NCI-H1694 treated with DMSO at 0.1 percent for 48 hours (cell line): ENCODE measurements at regions not wholly inside any gene's neighbourhood (a gene's known extent, or its start where the extent isn't known, plus 50 kb on each side); places are given as distances from the start of the nearest gene placed in this dataset.
"Not testable (repeated sequence)": the region's sequence is repeated elsewhere in the genome, so short reads cannot be mapped to it uniquely, and the experiment has no call there.

Experiments used
- DNase-seq: peaks from one replicate; lab custom pipeline; 2025; lab: John Stamatoyannopoulos, UW

- no peak for DNase-seq
Observed at GRCh38 chr3:106348139-106348690, 479.4 kb upstream of the CBLB start.

DNA sequence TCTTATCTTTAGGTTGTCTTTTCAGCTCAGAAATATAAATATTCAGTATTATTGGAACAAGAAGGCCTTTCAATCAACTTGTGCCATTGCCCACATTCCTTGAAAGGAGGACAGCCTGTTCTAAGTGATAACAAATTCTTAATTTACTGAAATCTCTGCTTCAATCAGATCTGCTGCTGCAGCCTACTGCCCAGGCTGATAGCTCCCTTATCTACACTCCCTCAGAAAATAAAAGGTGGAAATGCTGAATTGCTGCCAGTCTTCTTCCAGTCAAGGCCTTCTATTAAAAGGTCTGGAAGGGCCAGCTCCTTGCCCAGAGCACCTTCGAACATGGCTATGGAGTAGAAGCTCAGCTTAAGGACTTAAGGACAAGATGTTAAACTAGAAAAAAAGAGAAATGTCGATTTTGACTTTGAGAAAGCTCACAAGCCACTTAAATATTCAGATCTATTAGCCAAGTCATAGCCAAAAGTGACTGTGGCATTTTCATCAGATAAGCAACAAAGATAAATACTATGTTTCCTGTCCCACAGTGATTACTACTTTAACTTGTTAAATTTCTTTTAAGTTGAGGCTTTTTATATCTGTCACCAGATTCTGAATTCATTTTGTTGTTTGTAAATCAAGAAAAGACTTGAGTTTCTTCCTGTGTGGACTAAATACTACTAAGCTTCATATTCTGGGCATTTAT is 480.5 kb upstream of the CBLB start:
- DNase-seq = no peak

DNA sequence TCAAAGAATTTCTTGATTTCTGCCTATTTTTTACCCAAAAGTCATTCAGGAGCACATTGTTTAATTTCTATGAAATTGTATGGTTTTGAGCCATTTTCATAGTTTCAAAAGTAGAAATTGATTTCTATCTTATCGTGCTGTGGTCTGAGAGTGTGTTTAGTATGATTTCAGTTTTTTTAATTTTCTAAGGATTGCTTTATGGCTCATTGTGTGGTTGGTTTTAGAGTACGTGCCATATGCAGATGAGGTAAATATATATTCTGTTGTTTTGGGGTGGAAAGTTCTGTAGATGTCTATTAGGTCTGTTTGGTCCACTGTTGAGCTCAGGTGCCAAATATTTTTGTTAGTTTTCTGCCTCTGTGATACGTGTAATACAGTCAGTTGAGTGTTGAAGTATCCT is 487.1 kb upstream of the CBLB start:
- no peak for DNase-seq

DNA sequence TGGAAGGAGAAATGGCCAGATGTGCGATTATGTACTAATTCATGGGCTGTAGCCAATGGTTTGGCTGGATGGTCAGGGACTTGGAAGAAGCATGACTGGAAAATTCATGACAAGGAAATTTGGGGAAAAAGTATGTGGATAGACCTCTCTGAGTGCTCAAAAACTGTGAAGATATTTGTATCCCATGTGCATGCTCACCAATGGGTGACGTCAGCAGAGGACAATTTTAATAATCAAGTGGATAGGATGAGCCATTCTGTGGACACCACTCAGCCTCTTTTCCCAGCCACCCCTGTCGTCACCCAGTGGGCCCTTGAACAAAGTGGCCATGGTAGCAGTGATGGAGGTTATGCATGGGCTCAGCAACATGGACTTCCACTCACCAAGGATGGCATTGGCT is 490.9 kb upstream of the CBLB start:
- no peak for DNase-seq

DNA sequence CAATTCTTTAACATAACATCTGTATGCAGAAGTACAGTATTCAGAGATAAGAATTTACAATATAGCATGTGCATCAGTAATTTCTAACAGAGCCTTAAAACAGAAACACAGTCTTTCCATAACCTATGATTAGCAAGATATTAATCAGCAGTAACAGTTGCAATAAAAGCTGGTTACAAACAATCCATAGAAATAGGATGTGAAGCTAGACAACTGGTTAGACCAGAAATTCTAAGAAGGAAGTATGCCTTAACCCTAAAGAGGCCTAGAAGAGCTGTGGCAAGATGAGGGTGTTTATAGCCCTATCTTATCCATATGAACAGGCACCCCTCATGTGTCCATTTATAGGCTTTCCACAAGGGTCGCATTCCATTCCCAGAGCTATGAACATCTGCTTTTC is 492.1 kb upstream of the CBLB start:
- not testable (repeated sequence) for DNase-seq

GRCh38 chr3:106364477-106364876 is 495.7 kb upstream of the CBLB start:
- DNase-seq = no peak

DNA sequence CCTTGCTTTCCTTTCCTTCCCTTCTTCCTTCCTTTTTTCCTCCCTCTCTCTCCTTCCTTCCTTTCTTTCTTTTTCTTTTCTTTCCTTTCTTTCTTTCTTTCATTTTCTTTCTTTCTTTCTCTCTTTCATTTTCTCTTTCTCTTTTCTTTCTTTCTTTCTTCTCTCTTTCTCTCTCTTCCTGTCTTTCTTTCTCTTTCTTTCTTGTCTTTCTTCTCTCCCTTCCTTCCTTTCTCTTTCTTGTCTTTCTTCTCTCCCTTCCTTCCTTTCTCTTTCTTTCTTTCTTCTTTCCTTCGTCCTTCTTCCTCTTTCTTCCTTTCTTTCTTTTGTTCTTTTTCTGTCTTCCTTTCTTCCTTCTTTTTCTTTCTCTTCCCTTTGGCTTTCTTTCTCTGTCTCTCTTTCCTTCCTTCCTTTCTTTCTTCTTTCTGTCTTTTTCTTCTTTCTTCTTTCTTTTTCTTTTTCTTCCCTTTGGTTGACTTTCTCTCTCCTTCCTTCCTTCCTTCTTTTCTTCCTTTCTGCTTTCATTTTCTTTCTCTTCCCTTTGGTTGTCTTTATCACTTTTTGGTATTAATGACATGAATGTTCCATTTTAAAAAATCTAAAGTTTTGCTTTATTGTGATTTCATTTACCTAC is 496.4 kb upstream of the CBLB start:
- DNase-seq = no peak

DNA sequence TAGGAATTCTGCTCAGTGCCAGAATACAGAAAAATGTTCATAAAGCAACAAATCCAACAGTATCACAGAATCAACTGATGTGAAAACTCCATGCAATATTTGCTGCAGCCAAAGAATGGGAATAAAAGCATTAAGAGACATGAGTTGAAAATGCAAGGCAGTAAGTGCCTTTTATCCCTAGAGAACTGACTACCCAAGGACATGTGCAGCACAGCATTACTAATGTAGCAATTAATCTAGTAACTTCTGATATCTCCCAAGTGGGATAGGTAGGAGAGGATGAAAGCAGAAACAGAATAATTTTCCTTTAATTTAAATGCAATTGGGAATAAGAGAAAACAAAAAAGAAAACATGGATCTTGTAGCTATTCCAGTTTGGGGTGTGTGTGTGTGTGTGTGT is 497.5 kb upstream of the CBLB start:
- no peak for DNase-seq

- DNase-seq = no peak
Observed at GRCh38 chr3:106367496-106367895, 498.7 kb upstream of the CBLB start.

DNA sequence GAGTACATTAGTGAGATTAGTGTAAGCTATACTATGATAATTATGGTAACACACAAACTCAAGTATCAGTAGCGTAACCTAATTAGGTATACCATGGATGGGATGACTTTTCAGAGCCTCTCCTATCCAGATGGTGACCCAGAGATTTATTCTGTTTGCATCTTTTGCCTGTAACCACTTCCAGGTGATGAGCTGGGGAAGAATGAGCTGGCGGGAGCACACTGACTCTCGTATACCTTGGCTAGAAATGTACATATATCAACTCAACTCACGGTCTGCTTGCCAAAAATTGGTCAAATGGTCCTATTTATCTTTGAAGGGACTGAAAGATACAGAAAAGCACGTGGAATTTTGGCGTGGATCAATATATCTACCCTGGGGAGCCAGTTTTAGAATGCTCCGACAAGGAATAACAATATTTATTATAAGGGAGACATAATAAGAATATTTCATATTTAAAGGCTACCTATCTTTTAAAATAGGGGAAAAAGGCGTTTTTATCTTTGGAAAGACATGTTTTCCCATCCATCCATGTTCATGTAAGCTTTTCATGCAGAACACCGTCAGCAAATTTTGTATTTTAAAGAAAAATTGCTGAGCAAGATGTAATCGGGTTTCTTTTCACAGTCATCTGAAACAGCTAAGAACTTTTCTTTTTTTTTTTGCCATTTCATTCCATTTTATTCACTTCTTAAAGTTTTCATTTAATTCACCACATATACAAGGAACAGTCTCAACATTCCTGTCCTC is 502.6 kb upstream of the CBLB start:
- DNase-seq = no peak

DNA sequence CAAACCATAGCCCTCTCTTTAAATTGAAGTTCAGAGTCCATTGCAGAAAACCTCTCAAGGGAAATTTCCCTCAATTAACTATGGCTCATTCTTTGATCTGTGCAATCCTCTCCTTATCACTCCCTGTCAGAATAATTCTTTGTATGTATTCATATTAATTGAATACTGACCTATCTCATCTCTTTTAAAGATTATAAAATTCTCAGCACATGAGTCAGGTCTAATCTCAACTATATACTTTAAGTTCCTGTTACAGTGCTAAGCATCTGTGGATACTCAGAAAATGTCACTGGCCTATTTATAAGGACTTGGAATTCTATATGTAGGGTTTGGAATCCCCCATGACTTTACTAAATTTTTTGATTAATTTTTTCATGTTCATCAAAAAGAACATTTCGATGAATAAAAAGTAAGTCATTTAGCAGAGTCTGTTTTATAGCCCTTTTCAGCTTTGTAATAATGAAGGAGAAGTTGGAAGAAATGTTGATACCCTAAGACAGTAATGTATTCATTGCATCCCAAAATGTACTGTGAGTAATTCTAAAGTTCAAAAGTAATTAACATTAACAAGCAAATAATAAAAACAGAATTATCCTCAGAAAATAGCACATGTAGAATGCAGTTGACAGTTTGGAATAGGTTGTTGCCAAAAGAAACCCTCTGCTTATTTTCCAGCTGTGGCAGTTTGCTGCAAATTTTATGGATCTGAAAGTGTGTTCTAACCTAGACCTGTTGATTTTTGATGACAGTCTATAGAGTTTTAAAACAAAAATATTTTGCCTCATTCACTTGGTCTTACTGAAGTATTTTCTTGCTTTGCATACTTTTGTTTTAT is 503.4 kb upstream of the CBLB start:
- DNase-seq = no peak

DNA sequence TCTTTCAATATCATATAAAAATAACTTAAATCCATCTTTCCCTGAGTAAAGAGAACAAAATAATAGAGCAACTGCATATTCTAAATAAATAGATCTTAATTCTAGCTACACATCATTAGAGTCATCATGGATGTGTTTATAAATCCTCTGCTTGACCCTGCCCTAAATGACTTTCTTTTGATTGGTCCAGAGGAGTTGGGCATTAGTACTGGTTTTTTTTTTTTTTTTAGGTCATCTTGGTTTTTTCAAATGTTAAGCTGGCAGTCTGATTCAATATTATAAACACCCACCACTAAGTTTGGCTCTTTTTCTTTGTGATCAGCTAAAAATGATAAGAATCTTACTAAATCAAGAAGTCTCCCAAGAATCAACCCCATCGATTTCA is 504.0 kb upstream of the CBLB start:
- no peak for DNase-seq

GRCh38 chr3:106376016-106376570 is 507.3 kb upstream of the CBLB start:
- DNase-seq = no peak

GRCh38 chr3:106379251-106379750 is 510.5 kb upstream of the CBLB start:
- DNase-seq = no peak

- no peak for DNase-seq
Observed at GRCh38 chr3:106380232-106380631, 511.4 kb upstream of the CBLB start.

- no peak for DNase-seq
Observed at GRCh38 chr3:106381286-106381938, 512.6 kb upstream of the CBLB start.

DNA sequence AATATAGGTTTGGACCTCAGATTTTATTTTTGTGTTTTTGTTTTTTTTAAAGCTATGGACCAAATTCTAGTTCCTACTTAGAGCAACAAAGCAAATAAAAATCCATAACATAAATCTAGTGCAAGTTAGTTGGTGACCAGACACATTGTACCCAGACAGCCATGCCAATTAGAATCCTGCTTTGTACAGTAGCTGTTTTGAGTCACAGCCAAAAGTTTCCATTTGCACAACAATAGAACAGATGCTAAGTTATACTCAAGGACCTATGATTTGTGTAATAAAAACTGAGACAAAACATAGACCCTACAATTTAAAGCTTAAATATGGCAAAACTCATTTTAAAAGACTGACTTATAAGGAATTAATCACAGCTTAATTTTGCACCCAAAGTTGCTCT is 513.1 kb upstream of the CBLB start:
- peak; percentile 61 for DNase-seq

DNA sequence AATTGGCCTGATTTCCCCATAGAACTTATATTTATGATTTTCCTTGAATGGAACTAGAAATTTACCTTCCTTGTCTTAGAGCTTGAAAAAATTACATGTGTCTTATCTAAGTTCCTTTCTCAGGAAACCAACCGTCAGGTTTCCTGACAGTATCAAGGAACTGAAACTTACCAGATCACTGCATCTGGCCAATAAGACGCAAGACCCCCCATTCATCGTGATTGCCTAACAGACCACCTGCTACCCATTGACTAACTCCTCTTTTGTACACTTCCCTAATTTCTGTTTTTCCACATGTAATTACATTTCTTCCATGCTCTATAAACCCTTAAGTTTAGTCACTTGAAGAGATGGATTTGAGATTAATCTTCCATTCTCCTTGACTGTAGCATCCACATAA is 517.2 kb upstream of the CBLB start:
- no peak for DNase-seq

- no peak for DNase-seq
Observed at GRCh38 chr3:106392915-106393314, 524.1 kb upstream of the CBLB start.

- no peak for DNase-seq
Observed at GRCh38 chr3:106397006-106397405, 528.2 kb upstream of the CBLB start.
